Epithelial cell of proximal tubule (primary cell): ENCODE measurements at regions not wholly inside any gene's neighbourhood (a gene's known extent, or its start where the extent isn't known, plus 50 kb on each side); places are given as distances from the start of the nearest gene placed in this dataset.

Source experiments
- DNase-seq: peaks from one replicate; pipeline ENCODE4 v3.0.0-alpha.2; 2011; ENCODE audit warnings: low read depth
- H3K4me3 ChIP-seq: 2 replicates; pipeline ENCODE4 v1.5.1; 2011; ENCODE audit warnings: low read depth, mild to moderate bottlenecking, low read length
- CTCF ChIP-seq: conservative IDR thresholded peaks from 2 replicates; pipeline ENCODE4 v1.5.1; 2012; ENCODE audit warnings: low read depth, mild to moderate bottlenecking, low read length

- H3K4me3 ChIP-seq, result no peak overlapping the region
- no peak for DNase-seq
- TF ChIP-seq CTCF, result no peak
Observed at GRCh38 chr6:9522101-9522500, 892.8 kb downstream of the TFAP2A start.

GRCh38 chr6:9521152-9521530 lies 893.7 kb downstream of the TFAP2A start:
- H3K4me3 ChIP-seq, result no peak overlapping the region
- no peak for TF ChIP-seq CTCF
- no peak for DNase-seq

GRCh38 chr6:9520417-9521151 lies 894.3 kb downstream of the TFAP2A start:
- no peak for DNase-seq
- TF ChIP-seq CTCF, result no peak
- H3K4me3 ChIP-seq, result no peak overlapping the region

- no peak for DNase-seq
- H3K4me3 ChIP-seq, result no peak overlapping the region
- TF ChIP-seq CTCF, result no peak
Observed at GRCh38 chr6:9518431-9518830, 896.4 kb downstream of the TFAP2A start.

- no peak for TF ChIP-seq CTCF
- DNase-seq, result no peak
Observed at GRCh38 chr6:9517806-9518205, 897.1 kb downstream of the TFAP2A start.

GRCh38 chr6:9515633-9516606 lies 899.0 kb downstream of the TFAP2A start:
- H3K4me3 ChIP-seq, result no peak overlapping the region
- no peak for TF ChIP-seq CTCF
- DNase-seq, result peak; percentile 60

More at GRCh38 chr6:9517806-9518205, 897.1 kb downstream of the TFAP2A start:
- no peak overlapping the region for H3K4me3 ChIP-seq

- TF ChIP-seq CTCF, result no peak
- H3K4me3 ChIP-seq, result no peak overlapping the region
- DNase-seq, result no peak
Observed at GRCh38 chr6:9514146-9514545, 900.7 kb downstream of the TFAP2A start.
